ENCODE measurements at regions not wholly inside any gene's neighbourhood (a gene's known extent, or its start where the extent isn't known, plus 50 kb on each side); places are given as distances from the start of the nearest gene placed in this dataset.

DNA sequence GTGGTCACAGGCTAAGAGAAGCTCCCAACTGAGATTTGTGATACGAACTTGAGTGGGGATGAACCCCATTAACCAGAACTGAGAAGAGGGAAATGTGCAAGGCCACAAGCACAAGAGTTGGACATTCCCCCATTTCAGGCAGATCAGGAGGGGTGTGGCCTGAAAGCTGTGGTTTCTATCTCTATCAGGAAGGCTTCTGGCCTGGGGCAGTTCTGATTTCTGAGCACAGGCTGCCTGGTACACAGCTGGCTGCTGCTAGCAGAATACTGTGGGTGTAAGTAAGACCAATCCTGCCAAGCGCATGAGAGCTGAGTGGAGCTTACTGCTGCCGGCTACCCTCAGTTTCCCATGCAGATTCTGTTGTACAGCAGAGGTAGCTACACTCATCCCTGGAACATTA lies 484.6 kb downstream of the SATB2 start:
- in situ Hi-C loops (cut with HindIII; ENCODE audit: low pct_unique_long_range_greater_than_20kb, low sequenced_read_pairs): no loop called here

DNA sequence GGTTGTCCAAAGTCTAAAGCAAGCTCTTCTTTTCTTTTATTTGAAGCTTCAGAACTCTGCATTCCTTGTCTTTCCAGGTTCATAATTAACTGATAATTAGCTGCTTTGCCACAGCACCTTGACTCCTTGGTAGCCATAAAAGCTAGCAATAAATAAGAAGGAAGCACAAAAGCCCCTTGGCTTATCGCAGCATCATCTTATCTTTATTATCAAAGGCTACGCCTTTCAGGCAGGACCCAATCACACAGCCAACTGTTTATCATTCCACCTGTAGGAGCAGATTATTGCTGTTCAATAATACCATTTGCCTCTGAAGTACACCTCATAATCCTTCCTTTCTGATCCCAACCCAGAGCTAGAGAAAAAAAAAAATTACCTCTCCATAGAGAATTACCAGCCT lies 489.2 kb downstream of the SATB2 start:
- in situ Hi-C loops (cut with HindIII; ENCODE audit: low pct_unique_long_range_greater_than_20kb, low sequenced_read_pairs): no loop called here
- DNase-seq (ENCODE audit: low read depth, low spot score): no peak

More for the DNA sequence above, 484.6 kb downstream of the SATB2 start:
- no peak for DNase-seq (ENCODE audit: low read depth, low spot score)

DNA sequence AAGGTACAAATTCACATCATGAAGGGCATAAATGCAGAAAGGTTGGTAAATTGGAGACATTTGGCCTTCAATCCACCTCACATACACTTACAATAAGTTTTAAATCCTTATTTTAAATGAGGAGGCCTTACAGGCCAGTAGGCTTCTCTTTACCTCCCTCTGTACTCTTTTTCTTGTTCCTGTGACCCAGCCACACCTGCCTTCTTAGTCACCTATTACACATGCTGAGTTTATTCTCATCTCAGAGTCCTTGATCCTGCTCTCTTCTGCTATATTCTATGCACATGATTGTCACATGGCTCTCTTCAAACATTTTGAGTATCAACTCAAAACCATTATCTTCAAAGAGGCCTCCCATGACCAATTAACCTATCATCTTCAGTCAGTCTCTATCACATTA lies 491.5 kb downstream of the SATB2 start:
- in situ Hi-C loops (cut with HindIII; ENCODE audit: low pct_unique_long_range_greater_than_20kb, low sequenced_read_pairs): no loop called here
- no peak for DNase-seq (ENCODE audit: low read depth, low spot score)

DNA sequence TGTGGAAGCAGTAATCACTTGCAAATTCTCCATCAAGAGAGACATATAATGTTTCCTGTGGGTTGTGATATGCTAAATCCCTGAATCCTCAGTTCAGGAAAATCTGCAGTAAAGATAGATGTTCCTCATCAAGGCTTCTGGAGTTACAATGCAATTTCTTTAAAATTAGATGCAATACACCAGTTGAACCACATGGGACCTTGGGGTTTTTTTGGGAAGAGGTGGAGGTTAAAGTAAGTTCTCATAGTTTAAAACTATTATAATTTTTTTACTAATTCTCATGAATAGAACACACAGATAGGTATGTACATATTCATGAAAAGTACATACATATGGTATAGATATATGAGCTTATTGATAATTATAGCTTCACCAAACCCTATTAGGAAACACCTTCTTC lies 496.2 kb downstream of the SATB2 start:
- no peak for DNase-seq (ENCODE audit: low read depth, low spot score)
- in situ Hi-C loops (cut with HindIII; ENCODE audit: low pct_unique_long_range_greater_than_20kb, low sequenced_read_pairs): no loop called here

DNA sequence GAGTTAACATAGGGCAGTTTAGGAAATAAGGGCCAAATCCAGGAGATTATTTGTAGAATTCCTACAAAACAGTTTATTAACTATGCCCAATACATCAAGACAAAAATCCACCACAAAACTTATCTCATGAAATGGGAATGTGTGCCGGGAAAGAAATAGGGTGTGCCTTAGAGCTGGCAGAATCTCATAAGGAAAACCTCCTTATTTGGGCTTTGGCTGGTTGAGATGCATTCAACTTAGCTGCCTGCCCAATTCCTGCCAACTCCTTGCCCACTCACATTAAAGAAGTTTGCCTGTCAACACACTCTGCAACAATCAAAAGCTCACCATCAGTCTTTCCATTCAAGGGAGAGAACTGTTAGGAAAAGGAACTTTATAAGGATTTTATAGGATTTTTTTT lies 500.6 kb downstream of the SATB2 start:
- in situ Hi-C loops (cut with HindIII; ENCODE audit: low pct_unique_long_range_greater_than_20kb, low sequenced_read_pairs): no loop called here
- DNase-seq (ENCODE audit: low read depth, low spot score): no peak

DNA sequence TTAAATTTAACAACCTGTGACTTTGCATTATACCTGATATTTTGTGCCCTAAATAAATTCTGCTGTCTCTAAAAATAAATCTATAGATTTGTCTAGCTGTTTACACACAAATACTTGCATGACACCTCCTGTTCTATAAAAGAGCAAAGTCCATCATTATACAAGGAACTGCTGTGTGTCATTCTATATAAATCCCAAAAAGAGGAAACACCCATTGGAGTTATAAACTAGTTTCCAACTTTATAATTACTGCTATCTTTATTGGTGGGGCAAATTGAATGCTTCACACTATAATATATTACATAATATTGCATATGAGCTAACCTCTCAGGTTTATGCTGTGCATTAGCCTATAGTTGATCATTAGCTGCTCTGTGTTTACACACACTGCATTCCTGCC lies 504.4 kb downstream of the SATB2 start:
- in situ Hi-C loops (cut with HindIII; ENCODE audit: low pct_unique_long_range_greater_than_20kb, low sequenced_read_pairs): no loop called here

DNA sequence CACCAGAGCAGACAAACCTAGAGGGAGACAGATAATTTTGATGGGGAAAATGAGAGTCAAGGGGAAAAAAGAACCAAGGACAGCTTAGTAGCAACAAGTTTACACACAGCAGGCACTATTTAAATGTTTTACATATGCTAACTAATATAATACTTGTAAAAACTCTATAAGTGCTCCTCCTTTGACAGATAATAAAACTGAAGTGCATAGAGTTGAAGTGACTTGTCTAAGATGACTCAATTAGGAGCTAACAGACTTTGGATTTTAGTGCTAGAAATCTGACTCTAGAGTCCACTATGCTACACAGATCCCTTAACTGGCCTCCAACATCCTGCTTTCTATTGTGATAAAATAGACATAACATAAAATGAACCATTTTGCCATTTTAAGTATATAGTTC lies 506.9 kb downstream of the SATB2 start:
- no peak for DNase-seq (ENCODE audit: low read depth, low spot score)
- in situ Hi-C loops (cut with HindIII; ENCODE audit: low pct_unique_long_range_greater_than_20kb, low sequenced_read_pairs): no loop called here

More for the DNA sequence above, 504.4 kb downstream of the SATB2 start:
- no peak for DNase-seq (ENCODE audit: low read depth, low spot score)

DNA sequence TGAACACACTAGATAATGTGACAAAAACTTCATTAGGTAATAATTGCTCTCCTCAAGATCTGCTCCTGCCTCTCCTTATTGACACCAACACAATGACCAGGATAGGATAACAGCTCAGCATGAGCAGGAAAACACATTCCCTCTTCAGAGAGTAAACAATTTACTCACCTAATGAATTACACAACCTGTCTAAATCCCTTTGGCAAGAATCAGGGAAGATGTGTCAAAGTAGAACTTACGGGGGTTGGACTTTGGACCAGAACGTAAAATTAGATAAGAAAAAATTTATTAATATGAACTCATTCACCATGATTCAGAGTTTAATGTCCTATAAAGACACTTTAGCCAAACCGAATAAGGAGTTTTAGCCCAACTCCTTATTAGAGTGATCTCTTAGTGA lies 512.2 kb downstream of the SATB2 start:
- in situ Hi-C loops (cut with HindIII; ENCODE audit: low pct_unique_long_range_greater_than_20kb, low sequenced_read_pairs): no loop called here

DNA sequence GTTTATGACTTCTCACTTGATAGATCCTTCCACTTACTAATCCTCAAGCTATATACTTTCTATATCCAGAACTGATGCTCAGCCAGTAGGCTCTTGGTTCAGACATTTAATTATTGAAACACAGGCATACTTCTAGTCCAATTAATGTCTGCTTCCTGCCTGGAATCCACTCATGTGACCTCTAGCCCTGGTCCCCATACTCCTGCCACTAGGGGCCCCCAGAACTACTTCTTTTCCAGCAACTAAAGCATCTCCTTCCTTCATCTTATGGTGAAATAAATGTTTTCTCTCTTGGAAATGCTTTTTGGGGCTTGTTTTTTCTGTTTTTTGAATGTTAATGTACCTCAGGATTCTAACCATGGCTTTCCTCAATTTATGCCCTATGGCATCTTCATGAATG lies 527.6 kb downstream of the SATB2 start:
- in situ Hi-C loops (cut with HindIII; ENCODE audit: low pct_unique_long_range_greater_than_20kb, low sequenced_read_pairs): no loop called here
- peak; percentile 43 for DNase-seq (ENCODE audit: low read depth, low spot score)

More for the DNA sequence above, 512.2 kb downstream of the SATB2 start:
- DNase-seq (ENCODE audit: low read depth, low spot score): no peak

DNA sequence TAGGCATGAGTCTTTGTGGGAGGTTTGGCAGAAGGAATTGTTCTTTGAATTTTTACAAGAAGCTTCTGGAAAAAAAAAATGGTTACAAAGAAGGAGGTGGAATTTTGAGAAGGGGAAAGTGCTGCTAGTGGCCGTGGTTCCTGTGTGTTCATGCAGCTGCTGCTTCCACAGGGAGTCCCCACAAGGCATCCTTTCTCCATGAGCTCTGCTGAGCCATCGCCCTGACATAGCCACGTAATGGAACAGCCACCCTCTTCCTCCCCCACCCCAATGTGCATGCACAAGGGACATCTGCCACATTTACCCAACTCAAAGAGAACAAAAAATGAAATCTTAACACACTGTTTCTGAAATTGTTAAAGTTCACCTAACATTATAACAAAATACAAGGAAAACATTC lies 529.7 kb downstream of the SATB2 start:
- no peak for DNase-seq (ENCODE audit: low read depth, low spot score)
- in situ Hi-C loops (cut with HindIII; ENCODE audit: low pct_unique_long_range_greater_than_20kb, low sequenced_read_pairs): no loop called here

DNA sequence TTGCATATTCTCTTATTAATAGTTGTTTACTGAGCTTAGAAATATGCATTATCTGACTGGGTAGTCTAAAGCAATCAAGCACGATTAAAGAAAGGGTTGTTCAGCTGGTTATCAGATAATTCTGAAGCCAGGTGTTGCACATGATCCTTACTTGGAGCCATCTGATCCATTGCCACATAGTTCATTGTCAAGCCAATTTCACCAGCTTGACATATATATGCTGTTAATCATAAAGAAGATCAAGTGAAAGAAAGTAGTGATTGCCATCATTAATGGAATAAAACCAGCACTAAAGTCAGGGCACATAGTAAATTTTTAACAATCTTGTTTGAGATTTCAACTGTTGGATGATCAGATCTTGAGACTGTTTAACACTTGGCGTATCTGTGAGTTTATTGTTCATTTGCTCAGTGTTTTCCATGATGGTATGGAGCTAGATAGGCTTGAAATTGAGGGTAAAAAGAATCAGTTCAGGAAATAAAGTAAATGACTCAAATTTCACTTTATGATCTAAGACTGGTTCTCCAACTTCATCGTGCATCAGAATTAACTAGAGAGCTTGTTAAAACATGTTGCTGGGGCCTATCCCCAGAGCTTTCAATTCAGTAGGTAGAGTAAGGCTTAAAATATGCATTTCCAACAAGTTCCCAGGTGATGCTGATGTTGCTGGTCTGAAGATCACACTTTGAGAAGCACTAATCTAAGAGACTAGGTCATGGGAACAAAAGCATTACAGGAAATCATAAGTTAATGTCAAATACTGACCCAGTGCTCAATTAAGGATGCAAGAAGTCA lies 539.6 kb downstream of the SATB2 start:
- DNase-seq (ENCODE audit: low read depth, low spot score): no peak
- in situ Hi-C loops (cut with HindIII; ENCODE audit: low pct_unique_long_range_greater_than_20kb, low sequenced_read_pairs): no loop called here

DNA sequence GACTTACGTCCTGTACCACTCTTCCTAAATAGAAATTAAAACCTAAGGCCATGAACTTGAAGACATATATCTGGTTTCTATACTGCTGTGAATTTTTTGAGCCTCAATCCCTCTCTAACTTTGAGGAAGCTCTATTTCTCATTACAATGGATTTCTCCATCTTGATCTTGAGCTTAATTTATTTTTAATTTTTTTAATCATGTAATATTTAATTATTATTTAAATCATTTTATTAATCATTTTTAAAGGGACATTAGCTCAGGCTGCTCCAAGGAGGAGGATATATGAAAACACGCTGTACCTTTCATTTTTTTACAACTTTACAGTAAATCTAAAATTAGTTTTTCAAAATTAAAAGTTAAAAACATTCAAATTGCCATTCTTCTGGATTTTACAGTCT lies 540.5 kb downstream of the SATB2 start:
- in situ Hi-C loops (cut with HindIII; ENCODE audit: low pct_unique_long_range_greater_than_20kb, low sequenced_read_pairs): no loop called here
- no peak for DNase-seq (ENCODE audit: low read depth, low spot score)

DNA sequence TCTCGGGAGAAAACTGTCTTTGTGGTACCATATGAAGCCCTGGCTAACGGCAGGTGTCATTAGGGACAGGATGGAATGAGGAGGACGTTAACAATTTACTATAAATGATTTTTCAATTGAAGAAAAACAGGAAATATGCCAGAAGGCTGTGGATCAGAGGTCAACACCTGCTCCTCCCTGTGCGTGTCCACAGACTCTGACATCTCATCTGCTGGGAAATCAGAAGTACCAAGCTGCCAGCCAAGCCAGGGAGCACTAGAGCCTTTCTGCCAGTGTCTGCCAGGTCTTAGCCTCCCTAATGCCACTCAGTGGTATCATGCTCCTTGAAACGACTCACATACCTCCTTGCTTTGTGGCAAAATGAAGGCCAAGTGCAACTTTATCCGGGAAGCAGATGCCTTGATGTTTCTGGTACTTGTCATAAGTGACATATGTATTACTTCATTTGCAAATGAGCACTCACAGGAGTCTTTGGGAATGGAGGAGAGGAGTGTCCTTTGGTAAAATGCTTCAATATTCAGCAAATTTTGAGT lies 541.1 kb downstream of the SATB2 start:
- no peak for DNase-seq (ENCODE audit: low read depth, low spot score)
- in situ Hi-C loops (cut with HindIII; ENCODE audit: low pct_unique_long_range_greater_than_20kb, low sequenced_read_pairs): no loop called here

DNA sequence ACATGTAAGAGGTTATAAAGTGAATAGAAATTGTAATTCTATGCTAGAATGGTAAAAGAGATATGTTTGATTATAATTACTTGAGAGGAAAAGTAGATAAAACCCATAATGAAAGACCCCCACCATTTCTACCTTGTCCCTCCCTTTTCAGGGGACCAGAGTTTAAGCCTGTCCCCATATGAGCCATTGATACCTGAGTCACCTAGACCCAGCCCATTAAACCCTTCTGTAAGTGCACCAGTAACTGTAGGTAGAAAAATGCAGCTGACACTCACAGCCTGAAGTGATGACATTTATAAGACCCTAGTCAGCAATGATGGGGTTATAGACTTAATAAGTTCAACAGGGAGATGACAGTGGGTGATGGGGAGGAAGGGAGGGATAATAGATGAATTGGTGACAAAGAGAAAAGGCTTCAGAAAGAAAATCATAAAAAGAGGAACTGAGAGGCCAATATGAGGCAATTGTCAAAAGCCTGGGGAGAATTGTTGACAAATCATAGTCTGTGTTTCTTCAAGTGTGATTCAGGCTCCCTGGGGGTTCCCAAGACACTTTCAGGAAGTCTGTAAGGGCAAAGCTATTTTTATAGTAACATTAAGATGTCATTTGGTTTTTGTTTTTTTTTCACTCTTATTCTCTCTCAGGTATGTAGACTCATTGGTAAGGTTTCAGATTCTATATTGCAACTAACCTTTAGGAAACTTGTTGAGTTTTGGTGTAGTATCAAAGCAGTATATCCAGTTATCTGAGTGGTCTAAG lies 544.2 kb downstream of the SATB2 start:
- DNase-seq (ENCODE audit: low read depth, low spot score): no peak
- in situ Hi-C loops (cut with HindIII; ENCODE audit: low pct_unique_long_range_greater_than_20kb, low sequenced_read_pairs): no loop called here

DNA sequence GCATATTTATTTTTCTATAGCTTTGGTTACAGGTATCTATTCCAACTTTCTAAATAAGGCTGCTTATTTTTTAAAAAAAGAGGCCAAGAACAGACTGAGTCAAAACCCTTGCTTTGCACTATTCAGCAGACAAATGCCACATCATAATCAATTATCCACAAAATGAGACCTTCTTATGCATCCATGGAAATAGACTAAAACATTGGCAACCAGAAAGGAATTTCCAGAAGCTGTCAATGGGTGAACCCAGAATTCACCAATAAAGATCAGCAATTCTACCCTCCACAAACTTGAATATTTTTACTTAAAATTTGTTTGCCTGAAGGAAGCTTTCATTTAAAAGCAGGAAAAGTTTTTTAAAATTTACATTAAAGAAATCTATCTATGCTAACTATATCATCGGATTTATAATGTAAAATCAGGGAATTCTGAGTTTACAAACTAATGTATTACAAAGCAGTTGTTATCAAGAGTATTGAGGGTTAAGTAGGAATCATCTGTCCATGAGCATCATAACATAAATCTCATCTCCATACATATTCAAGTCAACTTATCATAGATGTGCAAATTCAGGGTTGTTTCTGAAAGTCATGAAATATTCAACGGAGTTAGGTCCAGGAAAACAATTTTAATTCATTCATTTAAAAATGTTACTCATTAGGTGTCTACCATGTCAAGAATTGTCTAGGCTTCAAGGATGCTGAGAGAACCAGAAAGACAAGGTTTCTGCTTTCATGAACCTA lies 548.0 kb downstream of the SATB2 start:
- in situ Hi-C loops (cut with HindIII; ENCODE audit: low pct_unique_long_range_greater_than_20kb, low sequenced_read_pairs): no loop called here

DNA sequence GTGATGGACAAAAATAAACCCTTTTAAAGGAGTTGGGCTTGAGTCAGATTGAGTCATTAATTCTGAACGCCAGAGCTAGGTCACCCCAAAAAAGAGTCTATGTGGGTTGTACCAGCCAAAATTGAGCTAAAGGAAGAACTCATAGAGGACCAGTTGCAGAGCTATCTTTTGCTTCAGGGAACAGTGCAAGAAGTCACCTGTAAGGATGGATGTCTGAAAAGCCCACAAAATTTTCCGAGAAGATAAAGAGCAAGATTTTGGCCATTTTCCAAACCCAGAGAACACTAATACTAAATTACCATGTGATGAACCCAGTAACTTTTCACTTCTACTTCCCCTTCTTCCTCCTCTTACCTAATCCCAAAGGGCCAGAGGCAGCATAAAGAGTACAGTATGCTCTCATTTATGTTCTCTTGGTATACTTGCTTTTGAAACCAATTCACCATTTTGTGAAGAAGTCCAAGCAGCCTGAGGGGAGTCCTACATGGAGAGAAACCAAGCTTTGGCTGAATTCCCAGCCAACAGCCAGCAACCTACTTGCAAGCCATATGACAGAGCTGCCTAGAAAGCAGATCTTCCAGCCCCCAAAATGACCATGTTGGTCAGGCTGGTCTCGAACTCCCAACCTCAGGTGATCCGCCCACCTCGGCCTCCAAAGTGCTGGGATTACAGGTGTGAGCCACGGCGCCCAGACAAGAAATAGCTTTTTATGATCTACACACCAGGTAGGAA lies 551.7 kb downstream of the SATB2 start:
- in situ Hi-C loops (cut with HindIII; ENCODE audit: low pct_unique_long_range_greater_than_20kb, low sequenced_read_pairs): no loop called here

More for the DNA sequence above, 548.0 kb downstream of the SATB2 start:
- no peak for DNase-seq (ENCODE audit: low read depth, low spot score)

DNA sequence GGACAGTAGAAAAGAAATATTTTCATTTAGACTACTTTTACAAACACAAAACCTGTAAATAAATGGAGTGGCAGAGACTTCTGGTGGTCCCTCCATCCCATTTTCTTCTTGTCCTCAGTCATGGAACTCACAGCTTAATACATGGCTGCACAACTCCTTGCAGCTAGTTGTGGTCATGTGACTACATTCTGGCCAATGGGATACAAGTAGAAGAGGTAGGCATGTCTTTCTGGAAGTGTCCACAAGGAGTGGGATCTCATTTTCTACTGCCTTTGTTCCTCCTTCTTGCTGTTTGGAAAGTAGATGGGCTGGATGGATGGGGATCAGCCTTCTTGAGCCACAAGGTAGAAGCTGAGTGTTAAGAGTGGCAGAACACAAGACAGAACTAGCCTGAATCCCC lies 555.8 kb downstream of the SATB2 start:
- DNase-seq (ENCODE audit: low read depth, low spot score): peak; percentile 13
- in situ Hi-C loops (cut with HindIII; ENCODE audit: low pct_unique_long_range_greater_than_20kb, low sequenced_read_pairs): no loop called here

More for the DNA sequence above, 551.7 kb downstream of the SATB2 start:
- no peak for DNase-seq (ENCODE audit: low read depth, low spot score)

DNA sequence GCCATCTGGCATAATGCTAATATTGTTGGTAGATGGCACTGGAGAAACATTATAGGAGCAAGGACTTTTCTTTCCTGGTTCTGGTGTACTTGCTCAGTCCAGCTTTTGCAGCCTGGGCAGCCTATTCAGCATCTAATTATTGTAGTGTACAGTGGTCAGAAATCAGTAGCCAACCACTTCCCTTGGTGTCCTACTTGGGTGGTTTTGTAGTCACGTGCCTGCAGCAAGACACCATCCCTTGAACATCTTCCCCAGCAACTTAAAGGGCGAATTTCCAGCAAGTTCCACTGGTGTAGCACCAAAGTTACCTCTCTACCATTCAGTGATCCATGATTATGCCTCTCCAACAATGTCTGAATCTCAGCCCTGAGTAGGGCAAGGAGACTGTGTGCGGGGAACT lies 557.6 kb downstream of the SATB2 start:
- no peak for DNase-seq (ENCODE audit: low read depth, low spot score)
- in situ Hi-C loops (cut with HindIII; ENCODE audit: low pct_unique_long_range_greater_than_20kb, low sequenced_read_pairs): no loop called here

Data from SK-MEL-5 (cell line).